HG02973 (cell line): ENCODE measurements at regions not wholly inside any gene's neighbourhood (a gene's known extent, or its start where the extent isn't known, plus 50 kb on each side); places are given as distances from the start of the nearest gene placed in this dataset.

Source experiments
- ATAC-seq: cut with Tn5 transposase; IDR thresholded peaks from one replicate; pipeline ENCODE4 v1.9.1; 2021; ENCODE audit warnings: moderate library complexity; ENCODE audit not compliant: unreplicated experiment

GRCh38 chr6:125489579-125490285 lies 188.0 kb upstream of the HDDC2 start:
- ATAC-seq = no peak

- ATAC-seq = no peak
Observed at GRCh38 chr6:125491860-125492618, 190.3 kb upstream of the HDDC2 start.

DNA sequence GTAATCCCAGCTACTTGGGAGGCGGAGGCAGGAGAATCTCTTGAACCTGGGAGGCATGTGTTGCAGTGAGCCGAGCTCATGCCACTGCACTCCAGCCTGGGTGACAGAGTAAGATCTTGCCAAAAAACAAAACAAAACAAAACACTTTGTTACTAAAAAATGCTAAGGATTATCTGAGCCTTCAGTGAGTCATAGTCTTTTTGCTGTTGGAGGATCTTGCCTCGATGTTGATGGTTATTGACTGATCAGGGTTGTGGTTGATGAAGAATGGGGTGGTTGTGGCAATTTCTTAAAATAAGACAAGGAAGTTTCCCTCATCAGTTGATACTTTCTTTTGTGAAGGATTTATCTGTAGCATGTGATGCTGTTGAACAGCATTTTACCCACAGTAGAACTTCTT lies 196.8 kb upstream of the HDDC2 start:
- ATAC-seq = no peak

DNA sequence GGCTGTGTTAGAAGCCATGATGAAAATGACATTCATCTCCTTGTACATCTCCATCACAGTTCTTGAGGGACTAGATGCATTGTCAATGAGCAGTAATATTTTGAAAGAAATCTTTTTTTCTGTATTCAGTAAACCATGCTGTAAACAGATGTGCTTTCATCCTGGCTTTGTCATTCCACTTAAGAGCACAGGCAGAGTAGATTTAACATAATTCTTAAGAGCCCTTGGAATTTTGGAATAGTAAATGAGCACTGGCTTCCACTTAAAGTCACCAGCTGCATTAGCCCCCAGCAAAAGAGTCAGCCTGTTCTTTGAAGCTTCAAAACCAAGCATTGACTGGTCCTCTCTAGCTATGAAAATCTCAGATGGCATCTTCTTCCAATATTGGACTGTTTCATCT lies 197.8 kb upstream of the HDDC2 start:
- ATAC-seq = no peak

GRCh38 chr6:125503181-125503580 lies 201.4 kb upstream of the HDDC2 start:
- ATAC-seq = no peak

GRCh38 chr6:125507987-125508655 lies 206.4 kb upstream of the HDDC2 start:
- no peak for ATAC-seq

DNA sequence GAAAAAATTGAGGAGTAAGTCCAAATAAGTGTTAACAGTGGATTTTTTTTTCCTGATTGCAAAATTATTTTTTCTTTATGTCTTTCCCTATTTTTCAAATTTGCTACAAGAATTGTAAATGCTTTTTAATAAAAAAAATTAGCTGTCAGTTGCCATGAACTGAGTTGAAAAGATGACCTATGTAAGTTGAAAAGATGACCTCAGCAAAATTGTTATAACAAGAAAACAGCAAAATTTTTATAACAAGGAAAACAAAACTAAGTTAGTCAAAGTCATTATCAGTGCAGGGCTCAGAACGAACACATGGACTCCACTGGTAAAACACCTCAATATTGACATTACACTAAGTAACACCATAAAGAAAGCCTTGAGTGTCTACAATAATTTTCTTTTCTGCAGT lies 207.0 kb upstream of the HDDC2 start:
- ATAC-seq = no peak

- no peak for ATAC-seq
Observed at GRCh38 chr6:125509477-125509876, 207.7 kb upstream of the HDDC2 start.

- no peak for ATAC-seq
Observed at GRCh38 chr6:125510405-125510804, 208.6 kb upstream of the HDDC2 start.

DNA sequence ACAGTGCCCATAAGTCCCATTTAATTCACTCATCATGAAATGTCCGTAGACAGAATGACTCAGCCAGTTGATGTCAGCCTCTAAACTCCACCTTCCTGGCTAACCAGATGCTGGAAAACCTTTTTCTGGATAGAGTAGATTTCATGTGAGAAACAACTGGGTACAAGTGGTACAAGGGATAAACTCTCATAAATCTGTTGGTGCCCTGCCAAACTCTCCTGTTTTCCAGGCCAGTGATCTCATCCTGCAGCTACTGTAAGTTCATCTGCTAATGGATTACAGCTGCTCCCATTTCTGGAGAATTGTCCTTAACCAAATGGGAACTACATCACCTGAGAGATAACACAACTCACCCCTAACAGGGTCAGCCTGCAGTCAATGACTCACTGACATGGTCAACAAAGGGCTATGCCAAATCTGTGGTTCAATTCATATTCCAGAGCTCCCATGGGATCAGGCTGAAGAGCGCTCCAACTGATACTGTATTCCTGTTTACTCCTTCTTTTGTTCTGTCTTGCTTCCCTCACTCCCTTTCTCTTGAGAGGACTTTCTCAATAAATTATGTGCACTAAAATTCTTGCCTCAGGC lies 210.1 kb upstream of the HDDC2 start:
- ATAC-seq = no peak

DNA sequence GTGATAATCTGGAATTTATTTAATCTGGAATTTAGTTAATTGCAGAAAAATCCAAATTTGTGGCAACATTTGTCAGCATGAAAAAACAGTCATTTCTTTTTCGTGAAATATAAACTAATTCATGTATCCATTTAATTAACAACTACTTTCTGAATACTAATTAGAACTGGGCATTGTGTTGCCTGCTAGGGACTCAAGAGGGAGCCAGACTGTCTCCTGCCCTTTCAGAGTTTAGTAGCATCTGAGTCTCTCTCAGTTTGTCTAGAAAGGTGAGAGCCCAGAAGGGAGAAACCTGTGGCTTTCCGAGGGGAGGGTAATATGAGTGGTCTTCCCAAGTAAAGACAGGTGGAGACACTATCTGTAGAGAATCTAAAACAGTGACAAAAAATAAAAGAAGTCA lies 210.9 kb upstream of the HDDC2 start:
- ATAC-seq = peak; percentile 79

DNA sequence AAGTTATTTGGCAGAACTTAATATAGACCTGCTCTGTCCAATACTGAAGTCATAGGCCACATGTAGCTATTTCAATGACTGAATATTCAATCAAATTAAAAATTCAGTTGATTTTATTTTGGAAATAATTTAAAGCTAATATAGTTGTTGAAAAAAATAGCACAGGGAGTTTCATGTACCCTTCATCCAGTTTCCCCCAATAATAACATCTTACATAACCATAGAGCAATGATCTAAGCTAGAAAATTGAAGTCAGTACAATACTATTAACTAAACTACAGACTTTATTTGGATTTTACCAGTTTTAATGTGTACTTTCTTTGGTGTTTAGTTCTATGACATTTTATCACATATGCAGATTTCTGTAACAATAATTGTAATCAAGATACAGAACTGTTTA lies 212.2 kb upstream of the HDDC2 start:
- ATAC-seq = no peak

GRCh38 chr6:125516644-125517043 lies 214.9 kb upstream of the HDDC2 start:
- no peak for ATAC-seq

DNA sequence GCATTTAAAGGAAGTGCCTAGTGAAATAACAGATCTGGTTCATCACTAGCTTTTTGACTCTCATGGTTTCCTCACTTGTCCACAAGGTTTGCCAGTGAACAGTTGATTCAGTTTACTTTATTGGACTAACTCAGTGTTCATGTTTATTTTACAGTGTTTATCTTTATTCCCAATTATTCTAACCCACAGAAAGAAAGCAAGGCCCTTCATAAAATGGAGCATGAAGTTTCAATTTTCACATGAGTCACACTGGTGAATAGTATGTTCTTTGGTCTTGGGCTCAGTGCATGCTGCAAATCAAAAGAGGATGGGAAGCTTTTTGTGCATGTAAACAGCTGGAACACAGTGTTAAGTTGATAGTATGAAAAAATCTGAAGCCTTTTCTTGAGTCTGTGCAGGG lies 217.6 kb upstream of the HDDC2 start:
- no peak for ATAC-seq

DNA sequence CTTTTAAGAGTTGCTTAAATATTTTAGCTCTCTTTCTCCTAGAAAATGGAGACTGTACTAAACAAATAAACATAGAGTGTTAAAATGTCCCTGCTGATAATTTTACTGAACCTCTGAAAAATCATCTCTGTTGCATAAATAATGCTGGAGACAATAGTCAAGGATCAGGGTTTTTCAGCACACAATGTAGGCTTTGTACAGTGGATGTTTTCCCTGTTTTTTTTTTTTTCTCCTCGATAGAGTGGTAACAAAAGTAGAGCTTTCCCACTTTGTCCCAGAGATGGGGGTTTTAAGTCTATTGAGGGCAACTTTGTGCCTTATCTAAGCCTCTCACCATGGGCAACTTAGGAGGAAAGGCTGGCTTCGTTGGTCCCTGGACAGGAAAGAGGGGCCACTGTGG lies 222.6 kb upstream of the HDDC2 start:
- ATAC-seq = no peak

- no peak for ATAC-seq
Observed at GRCh38 chr6:125526007-125526720, 223.3 kb upstream of the HEY2 start.

DNA sequence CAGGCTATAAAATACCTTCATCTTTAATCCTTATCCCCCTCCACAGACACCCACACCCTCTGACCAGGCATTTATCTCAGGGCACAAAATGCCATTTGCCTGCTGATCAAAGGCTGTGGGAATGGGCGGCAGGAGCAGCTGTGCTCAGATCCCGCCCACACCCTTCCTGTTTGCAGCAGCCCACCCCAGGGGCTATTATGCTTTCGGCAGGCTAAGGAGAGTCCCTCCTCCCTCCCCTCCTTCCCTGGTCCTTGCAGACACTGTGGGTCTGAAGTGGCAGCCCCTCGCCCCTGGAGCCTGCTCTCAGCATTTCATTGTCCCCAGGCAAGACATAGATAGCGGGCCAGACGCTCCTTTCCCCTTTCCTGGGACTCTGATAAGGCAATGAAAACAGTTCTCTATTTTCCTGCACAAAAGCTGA lies 220.8 kb upstream of the HEY2 start:
- no peak for ATAC-seq

GRCh38 chr6:125529061-125529460 lies 220.4 kb upstream of the HEY2 start:
- no peak for ATAC-seq

DNA sequence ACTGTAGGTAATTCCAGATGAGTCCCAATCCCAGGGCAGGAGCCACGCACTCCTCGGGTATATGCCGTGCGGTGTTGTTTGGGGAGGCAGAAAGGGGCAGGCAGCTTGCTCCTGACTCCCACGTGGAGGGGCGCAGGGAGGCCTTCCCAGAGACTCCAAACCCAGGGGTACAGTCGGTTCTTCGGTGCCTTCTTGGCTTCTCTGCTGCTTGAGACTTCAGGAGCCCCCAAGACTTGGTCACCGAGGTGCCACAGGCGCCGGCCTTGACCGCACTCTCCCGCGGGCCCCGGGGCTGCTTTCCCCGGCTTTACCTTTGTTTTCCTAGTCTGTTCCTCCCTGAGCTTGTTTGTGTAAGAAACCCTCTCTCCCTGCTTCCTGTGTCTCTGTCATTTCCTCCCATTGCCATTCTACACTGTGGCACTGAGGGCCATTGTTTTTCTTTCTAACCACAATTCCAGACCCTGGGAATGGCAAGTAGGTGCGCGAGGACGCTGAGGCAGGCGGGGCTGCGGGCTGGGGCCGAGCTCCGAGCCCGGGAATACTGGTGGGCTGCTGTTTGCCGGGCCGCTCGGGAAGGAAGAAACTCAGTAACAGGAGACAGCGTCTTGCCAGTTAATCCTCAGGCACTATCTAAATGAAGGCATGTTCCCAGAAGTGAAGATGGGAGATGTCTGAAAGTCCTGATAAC lies 215.6 kb upstream of the HEY2 start:
- ATAC-seq = no peak

DNA sequence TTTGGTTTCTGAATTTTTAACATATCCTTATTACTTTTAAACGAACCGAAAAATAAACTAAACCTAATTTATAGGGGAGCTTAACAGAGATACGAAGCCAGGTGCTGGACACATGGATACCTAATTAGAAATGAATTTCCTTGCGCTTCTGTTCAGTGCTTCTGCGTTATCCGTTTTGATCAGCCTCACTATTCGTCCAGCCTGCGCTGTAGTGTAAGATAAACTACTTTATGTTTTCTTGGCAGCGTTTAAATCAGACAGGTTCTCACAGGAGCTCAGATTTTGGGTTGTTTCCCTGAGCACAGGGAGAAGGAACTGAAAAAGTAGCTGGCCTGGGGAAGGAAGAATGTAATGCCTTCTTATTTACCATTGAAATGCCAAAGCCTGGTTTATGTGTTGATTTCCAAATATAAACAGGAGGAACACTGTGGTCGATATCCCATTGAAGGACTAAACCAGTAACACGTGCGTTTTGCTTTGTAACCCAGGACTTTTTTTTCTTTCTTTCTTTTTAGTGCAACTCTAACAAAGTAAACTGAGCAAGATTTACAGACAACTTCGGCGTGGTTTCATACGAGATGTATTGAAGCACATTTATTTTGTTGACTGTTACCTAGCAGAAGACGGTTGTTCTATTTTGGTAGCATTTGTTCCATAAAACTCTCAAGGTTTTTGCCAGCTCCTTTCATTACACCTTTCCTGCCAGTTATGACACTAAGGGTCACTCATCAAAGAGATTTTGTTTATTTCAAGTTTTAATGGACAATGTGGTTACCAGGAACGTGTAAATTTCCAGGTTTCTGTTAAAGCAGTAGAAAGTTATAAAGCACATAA lies 214.8 kb upstream of the HEY2 start:
- no peak for ATAC-seq
